DOHH2 (cell line): ENCODE measurements at regions not wholly inside any gene's neighbourhood (a gene's known extent, or its start where the extent isn't known, plus 50 kb on each side); places are given as distances from the start of the nearest gene placed in this dataset.

ENCODE experiments used
- EZH2phosphoT487 ChIP-seq: fragments of 200-600 bp; sonication (generic); IDR thresholded peaks from 2 replicates; pipeline ENCODE4 v1.6.1; 2017; ENCODE audit warnings: borderline replicate concordance, mild to moderate bottlenecking, antibody characterized with exemption, low read length, moderate library complexity, mixed read lengths
- TF ChIP-seq, protein P1 (sequence below): fragments of 200-600 bp; sonication (generic); IDR thresholded peaks from one replicate; pipeline ENCODE4 v1.5.1; 2014; ENCODE audit warnings: antibody characterized with exemption, mild to moderate bottlenecking, low read depth, low read length; ENCODE audit not compliant: poor library complexity, severe bottlenecking

DNA sequence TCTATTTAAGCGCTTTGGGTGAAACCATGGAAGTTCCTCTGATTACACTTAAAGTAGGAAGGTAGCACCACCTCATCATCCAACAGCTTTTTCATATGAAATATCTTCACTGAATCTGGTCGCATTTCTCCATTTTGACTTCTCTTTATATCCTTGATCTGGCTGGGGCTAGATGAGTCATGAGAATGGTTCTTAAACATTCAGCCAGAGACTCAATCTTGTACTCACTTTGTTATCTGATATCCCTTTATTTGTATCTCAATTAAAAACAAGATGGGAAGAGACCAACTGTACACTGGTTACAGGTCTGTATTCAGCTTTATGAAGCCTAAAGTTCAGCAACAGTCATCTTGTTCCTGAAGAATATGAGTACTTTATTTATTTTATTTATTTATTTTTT lies 84.9 kb downstream of the CBLL2 start:
- TF ChIP-seq, protein P1, sequence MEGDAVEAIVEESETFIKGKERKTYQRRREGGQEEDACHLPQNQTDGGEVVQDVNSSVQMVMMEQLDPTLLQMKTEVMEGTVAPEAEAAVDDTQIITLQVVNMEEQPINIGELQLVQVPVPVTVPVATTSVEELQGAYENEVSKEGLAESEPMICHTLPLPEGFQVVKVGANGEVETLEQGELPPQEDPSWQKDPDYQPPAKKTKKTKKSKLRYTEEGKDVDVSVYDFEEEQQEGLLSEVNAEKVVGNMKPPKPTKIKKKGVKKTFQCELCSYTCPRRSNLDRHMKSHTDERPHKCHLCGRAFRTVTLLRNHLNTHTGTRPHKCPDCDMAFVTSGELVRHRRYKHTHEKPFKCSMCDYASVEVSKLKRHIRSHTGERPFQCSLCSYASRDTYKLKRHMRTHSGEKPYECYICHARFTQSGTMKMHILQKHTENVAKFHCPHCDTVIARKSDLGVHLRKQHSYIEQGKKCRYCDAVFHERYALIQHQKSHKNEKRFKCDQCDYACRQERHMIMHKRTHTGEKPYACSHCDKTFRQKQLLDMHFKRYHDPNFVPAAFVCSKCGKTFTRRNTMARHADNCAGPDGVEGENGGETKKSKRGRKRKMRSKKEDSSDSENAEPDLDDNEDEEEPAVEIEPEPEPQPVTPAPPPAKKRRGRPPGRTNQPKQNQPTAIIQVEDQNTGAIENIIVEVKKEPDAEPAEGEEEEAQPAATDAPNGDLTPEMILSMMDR = no peak
- TF ChIP-seq EZH2phosphoT487 = no peak
